Activated T-helper 1 cell treated with anti-CD3 and anti-CD28 coated beads, Interleukin-12 subunit alpha, Interleukin-12 subunit beta, Interleukin-2, Interleukin-4 antibody, amounts not matched to agents 30 ng/mL and 10 ng/mL and 1 ng/mL, durations not matched to agents 14 hours and 24 hours and 36 hours (primary cell): ENCODE measurements at regions not wholly inside any gene's neighbourhood (a gene's known extent, or its start where the extent isn't known, plus 50 kb on each side); places are given as distances from the start of the nearest gene placed in this dataset.

ENCODE experiments used
- DNase-seq: peaks from one replicate; pipeline ENCODE4 v3.0.0; 2021; ENCODE audit warnings: low spot score
- H3K27ac Mint-ChIP-seq: one replicate; pipeline ENCODE4 v1.8.0; 2021; ENCODE audit warnings: mild to moderate bottlenecking, mixed read lengths
- H3K27me3 Mint-ChIP-seq: one replicate; pipeline ENCODE4 v1.8.0; 2022; ENCODE audit warnings: mild to moderate bottlenecking, moderate library complexity, mixed read lengths; ENCODE audit not compliant: insufficient read depth
- H3K36me3 Mint-ChIP-seq: one replicate; pipeline ENCODE4 v1.8.0; 2021; ENCODE audit warnings: low read depth, mixed read lengths
- H3K4me1 Mint-ChIP-seq: one replicate; pipeline ENCODE4 v1.8.0; 2021; ENCODE audit warnings: low read depth, mixed read lengths
- H3K4me3 Mint-ChIP-seq: one replicate; pipeline ENCODE4 v1.8.0; 2021; ENCODE audit warnings: mild to moderate bottlenecking, moderate library complexity, mixed read lengths
- H3K9me3 Mint-ChIP-seq: one replicate; pipeline ENCODE4 v1.8.0; 2021; ENCODE audit warnings: mixed read lengths
- intact Hi-C: fragments of 100-400 bp; cut with micrococcal nuclease; formaldehyde crosslinking; loops from one replicate; pipeline ENCODE4 v1.15.1; 2024

- Mint-ChIP-seq H3K4me3 (no peak overlapping the region), H3K27ac (no peak overlapping the region), H3K36me3 (no peaks in the 10 kb centered on the region), H3K4me1 (no peaks in the 10 kb centered on the region), H3K27me3 (no peaks in the 10 kb centered on the region), H3K9me3 (no peaks in the 10 kb centered on the region)
- intact Hi-C loops: no loop called here
- no peak for DNase-seq
Observed at GRCh38 chr2:212945526-212945925, 205.9 kb downstream of the IKZF2 start.

- Mint-ChIP-seq H3K36me3 (no peaks in the 10 kb centered on the region), H3K27ac (no peak overlapping the region), H3K27me3 (no peaks in the 10 kb centered on the region), H3K4me3 (no peak overlapping the region), H3K9me3 (no peaks in the 10 kb centered on the region), H3K4me1 (no peaks in the 10 kb centered on the region)
- intact Hi-C loops: no loop called here
- DNase-seq: no peak
Observed at GRCh38 chr2:212943351-212943750, 208.1 kb downstream of the IKZF2 start.

- Mint-ChIP-seq H3K4me3 (no peak overlapping the region), H3K4me1 (no peaks in the 10 kb centered on the region)
- intact Hi-C loops: no loop called here
Observed at GRCh38 chr2:212941361-212941760, 210.1 kb downstream of the IKZF2 start.

GRCh38 chr2:212940816-212941215, 210.6 kb downstream of the IKZF2 start:
- no peak overlapping the region for H3K4me3 Mint-ChIP-seq
- intact Hi-C loops: no loop called here
- H3K9me3 Mint-ChIP-seq: no peaks in the 10 kb centered on the region
- H3K36me3 Mint-ChIP-seq: no peaks in the 10 kb centered on the region
- no peak overlapping the region for H3K27ac Mint-ChIP-seq
- DNase-seq: no peak
- H3K27me3 Mint-ChIP-seq: no peaks in the 10 kb centered on the region
- no peaks in the 10 kb centered on the region for H3K4me1 Mint-ChIP-seq

More at GRCh38 chr2:212941361-212941760, 210.1 kb downstream of the IKZF2 start:
- no peaks in the 10 kb centered on the region for H3K27me3 Mint-ChIP-seq
- H3K9me3 Mint-ChIP-seq: no peaks in the 10 kb centered on the region
- no peaks in the 10 kb centered on the region for H3K36me3 Mint-ChIP-seq
- no peak for DNase-seq
- H3K27ac Mint-ChIP-seq: no peak overlapping the region

GRCh38 chr2:212939777-212940531, 211.5 kb downstream of the IKZF2 start:
- intact Hi-C loops: no loop called here
- Mint-ChIP-seq H3K9me3 (no peaks in the 10 kb centered on the region), H3K27ac (no peak overlapping the region), H3K36me3 (no peaks in the 10 kb centered on the region), H3K27me3 (no peaks in the 10 kb centered on the region), H3K4me3 (no peak overlapping the region), H3K4me1 (no peaks in the 10 kb centered on the region)
- DNase-seq: no peak

GRCh38 chr2:212938144-212938793, 213.1 kb downstream of the IKZF2 start:
- Mint-ChIP-seq H3K4me1 (no peaks in the 10 kb centered on the region), H3K27me3 (peaks cover 2% of the 10 kb centered on the region), H3K4me3 (no peak overlapping the region), H3K27ac (no peak overlapping the region), H3K9me3 (no peaks in the 10 kb centered on the region), H3K36me3 (no peaks in the 10 kb centered on the region)
- no peak for DNase-seq
- intact Hi-C loops: no loop called here

- no peak overlapping the region for H3K4me3 Mint-ChIP-seq
- H3K4me1 Mint-ChIP-seq: no peaks in the 10 kb centered on the region
- intact Hi-C loops: no loop called here
- H3K27ac Mint-ChIP-seq: no peak overlapping the region
- DNase-seq: no peak
- H3K36me3 Mint-ChIP-seq: no peaks in the 10 kb centered on the region
- H3K9me3 Mint-ChIP-seq: no peaks in the 10 kb centered on the region
- peaks cover 2% of the 10 kb centered on the region for H3K27me3 Mint-ChIP-seq
Observed at GRCh38 chr2:212936572-212936971, 214.8 kb downstream of the IKZF2 start.

GRCh38 chr2:212935752-212936151, 215.7 kb downstream of the IKZF2 start:
- Mint-ChIP-seq H3K36me3 (no peaks in the 10 kb centered on the region), H3K27me3 (peaks cover 2% of the 10 kb centered on the region), H3K27ac (no peak overlapping the region), H3K4me1 (no peaks in the 10 kb centered on the region), H3K9me3 (no peaks in the 10 kb centered on the region), H3K4me3 (no peak overlapping the region)
- no peak for DNase-seq
- intact Hi-C loops: no loop called here

GRCh38 chr2:212931271-212931670, 220.1 kb downstream of the IKZF2 start:
- Mint-ChIP-seq H3K27ac (no peak overlapping the region), H3K27me3 (peaks cover 2% of the 10 kb centered on the region), H3K4me1 (no peaks in the 10 kb centered on the region), H3K4me3 (no peak overlapping the region), H3K36me3 (no peaks in the 10 kb centered on the region), H3K9me3 (no peaks in the 10 kb centered on the region)
- DNase-seq: no peak
- intact Hi-C loops: no loop called here

- Mint-ChIP-seq H3K4me1 (no peaks in the 10 kb centered on the region), H3K36me3 (no peaks in the 10 kb centered on the region), H3K27me3 (peaks cover 2% of the 10 kb centered on the region), H3K4me3 (no peak overlapping the region), H3K27ac (no peak overlapping the region), H3K9me3 (no peaks in the 10 kb centered on the region)
- intact Hi-C loops: no loop called here
- DNase-seq: no peak
Observed at GRCh38 chr2:212930556-212931260, 220.7 kb downstream of the IKZF2 start.

- intact Hi-C loops: no loop called here
- Mint-ChIP-seq H3K9me3 (no peaks in the 10 kb centered on the region), H3K36me3 (no peaks in the 10 kb centered on the region), H3K27me3 (peaks cover 2% of the 10 kb centered on the region), H3K4me3 (no peak overlapping the region), H3K27ac (no peak overlapping the region), H3K4me1 (no peaks in the 10 kb centered on the region)
- DNase-seq: no peak
Observed at GRCh38 chr2:212929971-212930370, 221.4 kb downstream of the IKZF2 start.

GRCh38 chr2:212929116-212929515, 222.3 kb downstream of the IKZF2 start:
- Mint-ChIP-seq H3K27me3 (peaks cover 2% of the 10 kb centered on the region), H3K27ac (no peak overlapping the region), H3K4me3 (no peak overlapping the region), H3K36me3 (no peaks in the 10 kb centered on the region), H3K4me1 (no peaks in the 10 kb centered on the region), H3K9me3 (no peaks in the 10 kb centered on the region)
- DNase-seq: no peak
- intact Hi-C loops: no loop called here

- Mint-ChIP-seq H3K36me3 (no peaks in the 10 kb centered on the region), H3K4me3 (no peak overlapping the region), H3K9me3 (no peaks in the 10 kb centered on the region), H3K27me3 (peaks cover 2% of the 10 kb centered on the region), H3K27ac (no peak overlapping the region), H3K4me1 (no peaks in the 10 kb centered on the region)
- no peak for DNase-seq
- intact Hi-C loops: no loop called here
Observed at GRCh38 chr2:212928681-212929080, 222.7 kb downstream of the IKZF2 start.
